Ectodermal cell (in vitro differentiated cells): ENCODE measurements at regions not wholly inside any gene's neighbourhood (a gene's known extent, or its start where the extent isn't known, plus 50 kb on each side); places are given as distances from the start of the nearest gene placed in this dataset.

Experiments
- H3K27ac ChIP-seq: 2 replicates; pipeline ENCODE4 v1.7.0; 2013; ENCODE audit warnings: mild to moderate bottlenecking, low read depth, low read length; ENCODE audit not compliant: insufficient read depth, poor library complexity, severe bottlenecking
- H3K27me3 ChIP-seq: 2 replicates; pipeline ENCODE4 v1.7.0; 2013; ENCODE audit warnings: mild to moderate bottlenecking, low read length; ENCODE audit not compliant: insufficient read depth, control insufficient read depth, poor library complexity, severe bottlenecking
- H3K36me3 ChIP-seq: one replicate; pipeline ENCODE4 v1.7.0; 2013; ENCODE audit warnings: low read length; ENCODE audit not compliant: control insufficient read depth, insufficient read depth
- H3K4me1 ChIP-seq: one replicate; pipeline ENCODE4 v1.7.0; 2013; ENCODE audit warnings: low read length; ENCODE audit not compliant: control insufficient read depth, insufficient read depth
- H3K4me3 ChIP-seq: 2 replicates; pipeline ENCODE4 v1.7.0; 2013; ENCODE audit warnings: low read depth, low read length, control low read depth; ENCODE audit not compliant: insufficient read depth
- H3K9me3 ChIP-seq: 2 replicates; pipeline ENCODE4 v1.7.0; 2013; ENCODE audit warnings: mild to moderate bottlenecking, low read length, moderate library complexity; ENCODE audit not compliant: control insufficient read depth
- WGBS, 2 experiments: methylation state at CpG; one replicate each; pipeline ENCODE4 v1.1.7; 2013; ENCODE audit warnings: missing lambda C conversion rate in 2 of 2; 5-methylcytosine and 5-hydroxymethylcytosine counted together

- Histone ChIP-seq H3K36me3 (peaks cover 3% of the 10 kb centered on the region), H3K9me3 (no peaks in the 10 kb centered on the region), H3K4me1 (peaks cover 23% of the 10 kb centered on the region), H3K4me3 (no peak overlapping the region), H3K27me3 (no peaks in the 10 kb centered on the region), H3K27ac (no peak overlapping the region)
- 93 to 97% methylated on average over 4 of the region's 4 CpGs for WGBS, 2 experiments
Observed at GRCh38 chr3:42037318-42037945, 53.7 kb upstream of the TRAK1 start.

DNA sequence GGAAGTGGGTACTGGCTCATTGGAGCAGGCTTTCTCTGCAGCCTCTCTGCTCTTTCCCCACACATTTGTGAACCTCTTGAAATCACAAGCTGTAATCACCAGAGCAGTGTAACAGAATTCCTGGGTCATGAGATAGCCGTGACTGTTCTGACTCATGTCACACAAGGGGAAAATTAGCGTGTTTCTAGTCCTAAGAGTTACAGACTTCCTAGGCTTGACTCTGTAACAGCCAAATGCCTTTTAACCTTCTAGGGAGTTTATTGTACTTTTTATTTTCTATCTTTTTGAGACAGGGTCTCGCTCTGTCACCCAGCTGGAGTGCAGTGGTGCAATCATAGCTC, 54.7 kb upstream of the TRAK1 start:
- Histone ChIP-seq H3K27me3 (no peaks in the 10 kb centered on the region), H3K9me3 (no peaks in the 10 kb centered on the region), H3K4me1 (peaks cover 30% of the 10 kb centered on the region), H3K27ac (no peak overlapping the region), H3K36me3 (peaks cover 3% of the 10 kb centered on the region), H3K4me3 (no peak overlapping the region)
- 93 to 98% methylated on average over 3 of the region's 3 CpGs for whole genome bisulfite sequencing, 2 experiments

DNA sequence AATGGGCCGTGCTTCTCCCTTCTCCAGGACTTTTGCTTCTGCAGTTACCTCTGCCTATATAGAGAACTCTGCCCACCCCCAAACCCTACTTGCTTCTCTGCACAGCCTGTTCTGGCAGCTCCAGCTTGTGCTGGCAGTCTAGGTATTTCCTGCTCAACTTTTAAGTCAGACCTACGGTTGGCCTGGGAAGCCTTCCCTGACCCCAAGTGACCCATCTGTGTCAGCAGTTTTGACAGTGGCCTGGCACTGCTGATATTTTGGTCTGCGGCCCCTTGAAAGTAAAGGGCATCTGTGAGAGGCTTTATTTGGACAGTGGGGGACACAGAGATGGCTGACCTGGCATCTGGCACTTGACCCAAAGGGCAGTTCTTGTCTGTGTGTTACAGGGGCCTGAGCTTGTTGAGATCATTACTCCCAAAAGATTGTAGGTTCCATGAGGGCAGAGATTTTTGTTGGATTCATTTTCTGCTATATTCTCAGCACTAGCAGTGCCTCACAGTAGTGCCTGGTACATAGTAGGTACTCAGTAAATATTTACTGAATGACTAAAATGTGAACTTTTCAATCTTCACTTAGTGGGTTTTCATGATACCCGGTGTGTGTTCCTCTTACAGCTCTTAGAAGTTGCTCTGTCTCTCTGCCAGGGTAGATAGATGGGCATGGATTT, 55.2 kb upstream of the TRAK1 start:
- Histone ChIP-seq H3K27me3 (no peaks in the 10 kb centered on the region), H3K27ac (no peak overlapping the region), H3K9me3 (no peaks in the 10 kb centered on the region), H3K36me3 (peaks cover 3% of the 10 kb centered on the region), H3K4me3 (no peak overlapping the region), H3K4me1 (peaks cover 33% of the 10 kb centered on the region)
- WGBS, 2 experiments, result 87% methylated on average over 4 of the region's 4 CpGs

DNA sequence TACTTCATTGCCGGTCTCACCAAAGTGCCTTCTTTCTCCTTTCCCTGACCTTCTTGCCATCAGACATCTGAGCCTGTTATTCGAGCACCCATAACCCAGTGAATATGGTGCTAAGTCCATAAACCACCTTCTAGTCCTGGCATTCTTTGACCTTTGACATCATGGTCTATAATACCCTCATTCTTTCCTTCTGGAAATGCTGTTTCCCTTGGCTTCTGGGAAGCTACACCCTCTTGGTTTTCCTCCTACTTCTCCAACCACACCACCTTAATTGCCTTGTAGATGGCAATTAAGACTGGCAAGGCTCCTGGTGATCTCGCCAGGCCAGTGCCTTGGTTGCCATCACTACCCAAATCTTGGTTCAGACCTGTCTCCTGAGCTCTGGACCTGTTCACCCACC, 56.1 kb upstream of the TRAK1 start:
- H3K4me3 ChIP-seq, result no peak overlapping the region
- H3K27ac ChIP-seq, result no peak overlapping the region
- H3K36me3 ChIP-seq, result peaks cover 3% of the 10 kb centered on the region
- H3K9me3 ChIP-seq, result no peaks in the 10 kb centered on the region
- 93 to 96% methylated on average over 3 of the region's 3 CpGs for WGBS, 2 experiments
- no peaks in the 10 kb centered on the region for H3K27me3 ChIP-seq
- peaks cover 33% of the 10 kb centered on the region for H3K4me1 ChIP-seq

- peaks cover 33% of the 10 kb centered on the region for H3K4me1 ChIP-seq
Observed at GRCh38 chr3:42033741-42034140, 57.4 kb upstream of the TRAK1 start.

DNA sequence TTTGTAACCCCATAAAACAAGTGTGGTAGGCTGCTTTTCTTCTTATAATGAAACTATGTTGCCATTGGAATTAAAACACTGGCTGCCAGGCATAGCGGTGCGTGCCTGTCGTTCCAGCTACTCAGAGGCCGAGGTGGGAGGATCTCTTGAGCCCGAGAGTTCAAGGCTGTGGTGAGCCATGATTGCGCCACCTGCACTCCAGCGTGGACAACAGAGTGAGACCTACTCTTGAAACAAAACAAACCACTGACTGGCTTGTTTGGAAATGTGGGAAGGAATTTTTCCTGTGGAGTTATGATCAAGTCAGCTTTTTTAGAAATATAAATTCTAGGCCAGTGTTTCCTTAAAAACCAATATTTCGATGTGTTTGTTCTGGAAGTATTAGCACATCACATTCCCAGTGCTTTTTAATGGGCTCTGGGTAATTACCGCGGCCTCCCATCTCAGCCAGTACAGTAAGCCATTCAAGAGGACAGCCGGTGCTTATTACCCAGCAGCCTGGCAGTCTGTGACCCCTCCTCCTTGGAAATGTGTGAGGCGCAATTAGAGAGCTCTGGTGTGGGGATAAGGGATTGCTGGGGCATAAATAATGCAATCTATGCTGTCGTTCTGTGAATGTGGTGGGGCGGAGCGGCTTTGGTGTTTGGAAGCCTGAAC, 58.3 kb upstream of the TRAK1 start:
- H3K27ac ChIP-seq, result peak overlapping the region; percentile 82
- H3K4me3 ChIP-seq, result no peak overlapping the region
- no peaks in the 10 kb centered on the region for H3K9me3 ChIP-seq
- WGBS, 2 experiments, result 81 to 85% methylated on average over 15 of the region's 15 CpGs
- H3K27me3 ChIP-seq, result no peaks in the 10 kb centered on the region
- H3K36me3 ChIP-seq, result peaks cover 3% of the 10 kb centered on the region
- peaks cover 33% of the 10 kb centered on the region for H3K4me1 ChIP-seq

More at GRCh38 chr3:42033741-42034140, 57.4 kb upstream of the TRAK1 start:
- 87 to 93% methylated on average over 2 of the region's 2 CpGs for WGBS, 2 experiments
- Histone ChIP-seq H3K27me3 (no peaks in the 10 kb centered on the region), H3K9me3 (no peaks in the 10 kb centered on the region), H3K27ac (no peak overlapping the region), H3K4me3 (no peak overlapping the region), H3K36me3 (peaks cover 3% of the 10 kb centered on the region)

DNA sequence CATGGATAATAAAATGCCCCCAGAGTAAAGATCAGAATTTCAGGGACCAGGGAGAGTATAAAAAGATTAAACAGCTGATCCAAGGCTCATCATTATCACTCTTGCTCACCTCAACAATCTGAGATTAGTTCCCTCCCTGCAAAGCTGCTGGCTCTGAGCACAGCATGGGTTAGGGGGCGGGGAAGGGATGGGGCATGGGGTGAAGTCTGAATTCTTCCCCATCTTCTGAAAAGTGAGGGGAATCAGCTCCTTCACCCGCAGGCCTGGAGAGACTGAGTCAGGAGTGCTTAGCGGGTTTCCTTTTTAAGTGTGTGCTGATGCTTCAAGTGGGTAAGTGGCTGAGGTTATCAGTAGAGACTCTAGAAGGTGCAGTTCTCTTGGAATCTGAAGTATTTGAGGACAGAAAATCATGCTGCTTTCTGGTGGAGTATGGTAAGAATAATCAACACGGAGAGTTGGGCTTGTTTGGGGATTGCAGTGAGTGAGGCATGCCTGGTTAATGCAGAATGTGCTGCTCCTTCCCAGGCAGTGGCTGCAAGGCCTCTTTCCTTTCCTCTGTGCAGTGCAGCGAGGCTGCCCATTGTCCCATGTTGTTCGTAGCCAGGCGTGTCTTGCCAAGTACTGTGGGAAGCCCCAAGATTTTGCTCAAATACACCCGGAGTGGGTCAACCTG, 59.2 kb upstream of the TRAK1 start:
- Histone ChIP-seq H3K9me3 (no peaks in the 10 kb centered on the region), H3K36me3 (peaks cover 3% of the 10 kb centered on the region), H3K27ac (peak overlapping the region; percentile 82), H3K27me3 (no peaks in the 10 kb centered on the region), H3K4me3 (no peak overlapping the region), H3K4me1 (peaks cover 33% of the 10 kb centered on the region)
- WGBS, 2 experiments, result 44 to 49% methylated on average over 8 of the region's 8 CpGs

GRCh38 chr3:42028474-42028873, 62.7 kb upstream of the TRAK1 start:
- Histone ChIP-seq H3K27me3 (no peaks in the 10 kb centered on the region), H3K36me3 (no peaks in the 10 kb centered on the region), H3K4me3 (no peak overlapping the region), H3K9me3 (no peaks in the 10 kb centered on the region), H3K27ac (no peak overlapping the region), H3K4me1 (peaks cover 48% of the 10 kb centered on the region)
- WGBS, 2 experiments, result 89 to 93% methylated on average over 2 of the region's 2 CpGs

DNA sequence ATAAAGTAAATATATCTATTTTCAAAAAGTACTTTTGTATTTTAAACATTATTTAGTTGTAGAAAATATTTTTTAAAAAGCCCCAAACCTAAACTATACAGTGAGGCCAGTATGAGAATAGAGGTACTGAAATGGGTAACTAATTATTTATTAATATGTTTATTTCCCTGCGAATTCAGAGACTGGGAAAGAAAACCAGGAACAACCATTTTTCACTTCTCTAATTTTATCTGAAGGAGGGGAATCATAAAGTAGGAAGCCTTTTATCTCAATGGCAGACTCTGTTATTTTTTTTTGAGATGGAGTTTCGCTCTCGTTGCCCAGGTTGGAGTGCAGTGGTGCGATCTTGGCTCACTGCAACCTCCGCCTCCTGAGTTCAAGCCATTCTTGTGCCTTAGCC, 63.6 kb upstream of the TRAK1 start:
- H3K27me3 ChIP-seq, result no peaks in the 10 kb centered on the region
- H3K4me3 ChIP-seq, result no peak overlapping the region
- WGBS, 2 experiments, result 95 to 99% methylated on average over 4 to 5 of the region's 5 CpGs
- H3K36me3 ChIP-seq, result no peaks in the 10 kb centered on the region
- H3K4me1 ChIP-seq, result peaks cover 47% of the 10 kb centered on the region
- H3K9me3 ChIP-seq, result no peaks in the 10 kb centered on the region
- no peak overlapping the region for H3K27ac ChIP-seq
